ENCODE measurements at regions not wholly inside any gene's neighbourhood (a gene's known extent, or its start where the extent isn't known, plus 50 kb on each side); places are given as distances from the start of the nearest gene placed in this dataset.
"Not testable (repeated sequence)": the region's sequence is repeated elsewhere in the genome, so short reads cannot be mapped to it uniquely, and the experiment has no call there.

GRCh38 chr17:21542070-21542469, 150.3 kb upstream of the KCNJ18 start:
- no peak for DNase-seq (ENCODE audit: low spot score)
- intact Hi-C loops (cut with DNase I) = no loop called here

DNA sequence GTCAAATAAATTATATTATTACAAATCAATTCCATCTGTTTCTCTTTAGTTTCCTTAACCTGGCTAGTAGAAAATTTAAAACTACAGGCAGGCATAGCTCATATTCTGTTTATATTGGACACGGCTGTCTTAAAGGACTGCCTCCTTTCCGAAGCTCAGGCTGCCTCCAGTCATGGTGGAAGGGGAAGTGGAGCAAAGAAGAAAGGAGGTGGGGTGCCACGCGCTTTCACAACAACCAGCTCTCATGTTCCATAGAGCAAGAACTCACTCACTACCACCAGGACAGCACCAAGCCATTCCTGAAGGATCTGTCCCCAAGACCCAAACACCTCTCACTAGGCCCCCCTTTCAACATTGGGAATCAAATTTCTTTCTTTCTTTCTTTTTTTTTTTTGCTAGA, 149.3 kb upstream of the KCNJ18 start:
- DNase-seq (ENCODE audit: low spot score) = no peak
- intact Hi-C loops (cut with DNase I) = no loop called here

GRCh38 chr17:21545064-21545463, 147.3 kb upstream of the KCNJ18 start:
- intact Hi-C loops (cut with DNase I) = no loop called here
- no peak for DNase-seq (ENCODE audit: low spot score)

- DNase-seq (ENCODE audit: low spot score) = no peak
- intact Hi-C loops (cut with DNase I) = no loop called here
Measured at GRCh38 chr17:21548236-21548635, 144.1 kb upstream of the KCNJ18 start.

DNA sequence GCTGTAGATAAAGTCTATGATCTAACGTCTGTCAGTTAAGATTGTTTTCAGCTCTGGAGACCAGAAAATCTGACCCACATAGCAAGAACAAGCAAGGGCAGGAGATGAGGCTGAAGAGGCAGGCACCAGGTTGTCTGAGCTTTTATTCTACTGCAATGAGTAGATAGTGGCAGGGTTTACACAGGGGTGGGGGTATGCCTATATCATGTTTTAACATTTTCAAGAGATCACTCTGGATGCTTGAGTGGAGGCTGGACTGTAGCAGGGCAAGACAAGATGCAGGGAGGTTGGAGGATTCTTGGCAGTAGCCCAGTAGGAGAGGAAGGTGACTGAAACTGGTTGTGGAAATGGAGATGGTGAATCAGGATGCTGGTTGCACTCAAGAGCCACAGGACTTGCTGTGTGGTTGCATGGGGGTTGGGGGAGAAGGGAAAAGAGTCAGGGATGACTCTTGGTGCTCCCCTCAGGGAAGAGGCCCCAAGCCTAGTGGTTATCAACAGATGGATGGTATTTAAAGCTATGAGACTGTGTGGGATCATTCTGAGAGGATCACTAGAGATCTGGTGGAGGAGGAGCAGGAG, 143.1 kb upstream of the KCNJ18 start:
- no peak for DNase-seq (ENCODE audit: low spot score)
- intact Hi-C loops (cut with DNase I) = no loop called here

DNA sequence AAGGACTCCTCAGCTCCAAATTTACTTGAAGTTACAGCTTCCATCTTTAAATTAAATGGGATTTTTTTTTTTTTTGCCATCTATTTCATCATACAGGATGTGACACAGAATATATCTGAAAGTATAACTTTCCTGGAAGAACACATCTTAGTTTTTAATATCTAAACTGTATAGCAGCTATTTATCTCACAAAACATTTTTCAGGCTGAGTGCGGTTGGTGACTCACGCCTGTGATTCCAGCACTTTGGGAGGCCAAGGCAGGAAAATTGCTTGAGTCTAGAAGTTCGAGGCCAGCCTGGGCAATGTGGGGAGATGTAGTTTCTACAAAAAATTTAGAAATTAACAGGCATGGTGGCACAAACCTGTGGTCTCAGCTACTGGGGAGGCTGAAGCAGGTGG, 142.3 kb upstream of the KCNJ18 start:
- DNase-seq (ENCODE audit: low spot score); intact Hi-C loops (cut with DNase I): not testable (repeated sequence)

- intact Hi-C loops (cut with DNase I) = no loop called here
- DNase-seq (ENCODE audit: low spot score) = peak; percentile 93
Measured at GRCh38 chr17:21551081-21551881, 141.0 kb upstream of the KCNJ18 start.

GRCh38 chr17:21558921-21559320, 133.4 kb upstream of the KCNJ18 start:
- intact Hi-C loops (cut with DNase I); DNase-seq (ENCODE audit: low spot score): not testable (repeated sequence)

DNA sequence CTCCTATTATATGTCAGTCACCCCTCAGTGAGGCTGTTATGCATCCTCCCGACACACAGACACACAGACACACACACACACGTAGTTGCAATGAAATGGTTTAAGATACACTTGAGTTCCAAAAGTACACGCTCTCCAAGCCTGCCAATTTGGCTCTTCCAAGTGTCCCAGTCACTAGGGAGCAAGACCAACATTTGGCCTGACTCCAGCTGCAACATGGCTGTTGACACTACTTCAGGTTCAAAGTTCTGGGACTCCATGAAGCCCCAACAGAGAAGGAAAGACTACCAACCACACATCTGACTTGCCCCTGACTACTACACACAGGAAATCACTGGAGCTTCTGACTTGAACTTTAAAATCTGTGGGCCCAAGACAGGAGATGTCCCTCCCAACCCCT, 128.1 kb upstream of the KCNJ18 start:
- intact Hi-C loops (cut with DNase I) = no loop called here

DNA sequence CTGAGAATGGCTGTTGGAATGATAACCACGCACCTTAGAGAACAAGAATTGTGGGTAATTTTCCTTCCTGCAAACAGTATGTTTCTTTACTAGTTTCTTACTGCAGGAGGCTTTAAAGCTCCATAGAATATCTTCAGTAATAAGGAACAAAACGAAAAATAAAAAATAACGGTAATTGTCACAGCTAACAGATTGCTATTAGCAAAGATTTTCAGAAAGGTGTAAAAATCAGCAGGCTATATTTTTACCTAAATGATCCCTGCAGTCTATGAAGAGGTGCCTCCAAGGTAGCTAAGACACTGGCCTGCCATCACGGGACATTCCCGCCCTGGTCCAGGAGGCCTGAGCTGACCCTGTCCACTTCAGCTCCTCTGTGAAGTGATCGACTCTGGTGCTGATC, 127.6 kb upstream of the KCNJ18 start:
- DNase-seq (ENCODE audit: low spot score); intact Hi-C loops (cut with DNase I): not testable (repeated sequence)

More for the DNA sequence above, 128.1 kb upstream of the KCNJ18 start:
- no peak for DNase-seq (ENCODE audit: low spot score)

GRCh38 chr17:21570427-21570826, 121.9 kb upstream of the KCNJ18 start:
- DNase-seq (ENCODE audit: low spot score); intact Hi-C loops (cut with DNase I): not testable (repeated sequence)

DNA sequence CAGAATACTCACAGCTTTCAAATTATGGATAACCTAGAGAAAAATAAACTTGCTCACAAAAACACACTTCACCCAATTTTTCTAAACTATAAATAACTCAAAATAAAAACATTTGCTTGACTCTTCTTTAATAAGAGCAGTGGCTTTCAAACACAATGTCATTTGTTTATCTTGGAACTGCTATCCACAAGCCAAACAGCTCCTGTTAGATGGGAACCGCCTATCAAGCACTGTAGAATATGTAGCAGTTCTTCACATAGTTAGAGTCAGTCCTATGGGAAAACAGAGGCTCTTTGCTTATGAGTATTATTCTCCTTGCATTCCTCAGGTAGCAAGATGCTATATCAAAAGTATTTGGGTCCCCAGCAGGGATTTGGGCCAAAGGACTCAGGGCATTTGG, 120.2 kb upstream of the KCNJ18 start:
- intact Hi-C loops (cut with DNase I); DNase-seq (ENCODE audit: low spot score): not testable (repeated sequence)

DNA sequence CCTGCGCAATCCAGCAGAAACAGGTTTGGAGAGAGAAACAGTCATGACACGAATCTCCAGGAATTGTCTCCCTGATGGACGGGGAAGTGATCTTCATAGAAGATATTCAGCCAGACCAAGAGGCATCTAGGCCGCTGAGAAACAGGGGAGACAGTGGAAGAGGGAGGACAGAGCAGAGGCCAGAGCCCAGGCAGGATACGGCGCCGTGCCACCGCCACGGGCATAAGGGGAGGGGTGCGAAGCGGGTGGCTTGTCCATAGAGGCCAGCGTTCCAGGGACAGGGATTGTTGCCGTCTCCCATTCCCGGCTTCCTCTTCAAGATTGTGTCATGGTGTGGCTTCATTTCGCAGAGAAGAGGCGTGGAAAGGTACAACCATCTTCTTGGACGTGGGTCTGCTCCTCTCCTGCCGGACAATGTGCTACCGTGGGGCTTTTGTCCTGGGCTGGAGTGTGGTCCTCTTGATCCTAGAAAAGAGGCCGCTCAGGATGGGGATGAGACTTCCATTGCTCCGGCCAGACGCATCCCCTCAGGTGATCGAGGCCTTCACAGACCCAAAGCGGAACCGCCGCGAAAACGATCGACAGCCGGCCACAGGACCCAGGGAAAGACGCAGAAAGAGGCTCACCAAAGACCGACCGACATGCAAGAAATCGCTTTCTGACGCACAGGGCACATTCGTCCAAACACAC, 118.9 kb upstream of the KCNJ18 start:
- intact Hi-C loops (cut with DNase I) = not testable (repeated sequence)

DNA sequence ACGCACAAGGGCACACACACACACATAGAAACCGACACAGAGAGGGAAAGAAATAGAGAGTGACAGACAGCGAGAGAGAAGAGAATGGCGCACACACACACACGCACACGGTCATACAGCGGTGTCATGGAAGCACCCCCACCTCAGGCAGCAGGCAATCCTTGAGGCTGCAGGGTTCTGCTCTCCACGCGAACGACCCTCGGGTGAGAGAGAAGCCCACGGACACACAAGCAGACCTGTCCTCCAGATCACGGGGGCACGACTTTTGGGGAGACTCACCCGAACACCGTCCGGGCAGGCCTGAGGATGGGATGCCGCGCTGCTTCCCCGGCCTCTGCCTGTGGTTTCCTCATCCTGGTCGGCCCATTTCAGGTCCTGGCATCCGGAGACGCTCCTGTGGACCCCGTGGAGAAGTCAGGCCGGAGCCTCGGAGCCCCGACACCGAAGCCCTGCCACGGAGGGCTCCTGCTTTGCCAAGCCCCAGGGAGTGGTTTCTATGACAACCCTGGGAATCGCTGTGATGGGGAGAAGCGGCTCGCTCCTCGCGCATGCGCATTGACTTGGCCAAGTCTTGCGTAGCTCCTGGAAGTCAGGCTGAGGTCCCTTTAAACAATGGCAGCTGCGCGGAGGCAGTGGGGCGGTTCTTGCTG, 118.2 kb upstream of the KCNJ18 start:
- intact Hi-C loops (cut with DNase I) = no loop called here
- peak; percentile 91 for DNase-seq (ENCODE audit: low spot score)

More for the DNA sequence above, 118.9 kb upstream of the KCNJ18 start:
- DNase-seq (ENCODE audit: low spot score) = not testable (repeated sequence)

DNA sequence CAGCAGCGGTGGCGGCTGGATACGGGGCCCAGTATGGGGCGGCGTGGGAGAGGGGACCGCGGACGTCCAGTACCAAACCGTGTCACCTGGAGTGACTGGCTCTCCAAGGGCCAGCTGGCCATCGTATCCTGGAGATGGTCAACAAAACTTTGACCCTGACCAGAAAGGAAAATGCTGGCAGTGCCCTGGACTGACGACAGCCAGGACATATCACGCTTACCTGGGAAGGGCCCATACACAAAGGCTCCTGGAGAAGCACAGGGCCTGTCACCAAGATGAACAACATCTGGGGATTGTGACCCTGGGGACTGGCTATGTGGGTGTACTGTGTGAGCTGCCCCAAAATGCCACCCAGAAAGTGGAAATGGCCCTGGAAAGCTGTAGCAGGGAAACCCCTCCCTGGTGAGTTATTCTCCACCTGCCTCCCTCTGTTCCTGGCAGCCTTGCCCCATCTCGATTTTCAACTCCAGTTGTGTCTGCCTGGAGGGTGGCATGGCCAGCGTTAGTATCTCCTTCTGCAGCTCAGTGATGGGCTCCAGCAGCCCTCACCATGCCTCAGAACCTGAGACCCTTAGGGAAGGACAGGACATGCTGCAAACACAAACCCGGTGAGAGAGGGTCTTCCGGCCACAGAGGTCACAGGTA, 117.6 kb upstream of the KCNJ18 start:
- DNase-seq (ENCODE audit: low spot score); intact Hi-C loops (cut with DNase I): not testable (repeated sequence)

- intact Hi-C loops (cut with DNase I); DNase-seq (ENCODE audit: low spot score): not testable (repeated sequence)
Measured at GRCh38 chr17:21578783-21579182, 113.5 kb upstream of the KCNJ18 start.

GRCh38 chr17:21592774-21593173, 99.5 kb upstream of the KCNJ18 start:
- intact Hi-C loops (cut with DNase I) = no loop called here
- DNase-seq (ENCODE audit: low spot score) = no peak

- DNase-seq (ENCODE audit: low spot score); intact Hi-C loops (cut with DNase I): not testable (repeated sequence)
Measured at GRCh38 chr17:21593452-21594105, 98.7 kb upstream of the KCNJ18 start.

GRCh38 chr17:21595086-21595485, 97.2 kb upstream of the KCNJ18 start:
- intact Hi-C loops (cut with DNase I) = no loop called here
- no peak for DNase-seq (ENCODE audit: low spot score)
